HK-2 (cell line): ENCODE measurements at regions not wholly inside any gene's neighbourhood (a gene's known extent, or its start where the extent isn't known, plus 50 kb on each side); places are given as distances from the start of the nearest gene placed in this dataset.
A peak's percentile ranks its signal among the peaks of the same experiment; 100 is the strongest.

Experiments used
- DNase-seq: peaks from one replicate; pipeline ENCODE4 v3.0.0-alpha.2; 2018; ENCODE audit not compliant: unreplicated experiment

GRCh38 chr5:173529861-173530260 lies 86.6 kb downstream of the BOD1 start:
- no peak for DNase-seq

- DNase-seq = no peak
Observed at GRCh38 chr5:173527671-173528070, 88.8 kb downstream of the BOD1 start.

GRCh38 chr5:173524136-173524535 lies 92.3 kb downstream of the BOD1 start:
- DNase-seq = no peak

DNA sequence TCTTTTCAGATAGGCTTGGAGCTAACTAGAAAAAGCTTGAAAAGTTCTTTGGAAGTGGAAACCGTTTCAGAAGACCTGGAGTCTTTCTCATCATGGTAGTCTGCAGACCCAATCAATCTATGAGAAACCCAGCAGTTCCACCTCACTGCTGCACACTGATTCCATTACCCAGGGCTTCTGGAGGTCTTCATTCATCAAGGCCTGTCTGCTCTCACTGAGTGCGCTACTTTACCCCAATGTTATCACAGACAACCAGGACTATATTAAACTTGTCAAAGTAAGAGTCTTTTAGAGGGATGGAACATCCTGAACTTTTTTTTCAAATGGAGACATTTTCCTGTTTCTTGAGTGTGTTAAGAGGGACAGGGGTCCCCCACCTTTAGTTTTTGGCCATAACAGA lies 93.1 kb downstream of the BOD1 start:
- no peak for DNase-seq

- DNase-seq = no peak
Observed at GRCh38 chr5:173522518-173522917, 93.9 kb downstream of the BOD1 start.

DNA sequence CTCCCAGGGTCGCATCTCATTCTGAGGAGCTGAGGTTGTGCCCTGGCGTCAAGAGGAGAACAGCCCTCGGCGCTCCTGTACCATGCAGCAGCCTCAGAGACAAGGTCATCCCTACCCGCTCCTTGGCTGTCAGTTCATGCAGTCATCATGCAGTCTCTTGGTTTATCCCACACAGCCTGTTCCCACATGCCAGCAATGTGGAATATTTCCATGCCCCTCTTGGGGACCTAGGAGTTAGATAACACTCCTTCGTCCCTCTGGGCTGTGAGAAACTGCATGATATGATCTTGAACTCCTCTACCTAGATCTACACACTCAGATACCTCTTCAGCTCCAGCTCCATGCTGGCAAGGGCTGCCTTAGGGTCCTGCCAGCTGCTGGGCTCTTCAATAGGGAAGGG lies 97.6 kb downstream of the BOD1 start:
- no peak for DNase-seq

DNA sequence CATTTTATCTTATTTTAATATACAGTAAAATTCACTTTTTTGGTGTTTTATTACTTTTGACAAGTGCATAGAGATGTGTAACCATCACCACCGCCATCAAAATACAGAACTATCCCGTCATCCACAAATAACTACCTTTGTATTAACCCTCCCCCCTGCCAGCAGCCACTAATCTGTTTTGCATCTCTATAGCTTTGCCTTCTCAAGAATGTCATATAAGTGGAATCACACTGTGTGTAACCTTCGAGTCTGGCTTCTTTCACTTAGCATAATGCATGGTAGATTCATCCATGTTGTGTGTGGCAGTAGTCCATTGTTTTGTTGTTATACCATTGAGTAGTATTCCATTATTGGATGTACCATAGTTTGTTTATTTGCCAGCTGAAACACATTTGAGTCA lies 98.8 kb downstream of the BOD1 start:
- DNase-seq = no peak

- DNase-seq = no peak
Observed at GRCh38 chr5:173515526-173515925, 100.9 kb downstream of the BOD1 start.

DNA sequence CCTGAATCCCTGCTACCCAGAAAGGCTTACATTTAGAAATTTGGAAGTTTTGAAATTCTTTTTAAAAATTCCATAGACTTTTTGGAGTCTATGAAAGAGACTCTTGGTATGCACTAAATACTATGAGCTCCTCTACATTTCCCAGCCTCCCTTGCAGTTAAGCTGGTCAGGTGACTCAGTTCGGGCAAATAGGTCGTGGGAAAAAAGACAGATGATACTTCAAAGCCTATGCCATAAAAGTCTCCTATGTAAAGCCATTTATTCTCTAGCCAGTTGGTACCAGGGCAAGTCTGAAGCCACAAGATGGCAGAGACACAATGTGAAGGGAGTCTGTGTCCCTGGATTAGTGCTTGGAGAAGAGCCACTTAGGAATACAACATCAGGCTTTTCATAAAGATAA lies 101.8 kb downstream of the BOD1 start:
- no peak for DNase-seq

DNA sequence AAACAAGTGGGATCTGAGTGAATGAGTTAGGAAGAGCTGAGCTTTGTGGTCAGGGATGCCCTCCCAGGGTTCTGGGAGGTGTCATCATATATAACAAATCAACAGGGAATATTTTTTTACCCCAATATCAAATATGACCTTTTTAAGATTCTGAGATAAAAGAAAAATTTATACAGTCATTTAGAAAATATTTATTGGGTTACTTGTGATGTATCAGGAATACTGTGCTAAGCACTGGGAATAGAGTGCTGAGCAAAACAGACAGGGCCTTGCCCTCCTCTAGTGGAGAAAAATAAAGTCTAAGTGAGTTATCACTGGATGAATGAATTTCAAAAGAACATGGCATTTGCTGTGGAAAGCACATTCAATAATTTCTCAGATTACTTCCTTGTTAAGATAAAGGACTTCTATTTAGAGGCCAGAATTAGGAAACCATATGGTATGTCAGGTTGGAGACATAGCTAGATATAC lies 102.9 kb downstream of the BOD1 start:
- no peak for DNase-seq

GRCh38 chr5:173512637-173513435 lies 103.6 kb downstream of the BOD1 start:
- no peak for DNase-seq

DNA sequence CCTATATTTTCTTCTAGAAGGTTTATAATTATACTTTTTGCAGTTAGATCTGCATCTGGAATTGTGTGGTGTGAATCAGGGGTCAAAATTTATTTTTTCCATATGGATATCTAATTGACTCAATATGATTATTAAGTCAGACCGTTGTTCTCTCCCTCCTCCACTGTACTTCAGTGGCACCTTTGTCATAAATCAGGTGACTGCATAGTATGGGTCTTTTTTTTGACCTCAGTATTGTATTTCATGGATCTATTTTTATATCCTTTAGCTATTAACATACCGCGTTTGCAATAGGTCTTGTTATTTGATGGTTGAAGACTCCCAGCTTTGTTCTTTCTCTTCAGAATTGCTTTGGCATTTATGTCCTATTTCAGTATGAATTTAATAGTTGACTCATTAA lies 107.4 kb downstream of the BOD1 start:
- DNase-seq = no peak

DNA sequence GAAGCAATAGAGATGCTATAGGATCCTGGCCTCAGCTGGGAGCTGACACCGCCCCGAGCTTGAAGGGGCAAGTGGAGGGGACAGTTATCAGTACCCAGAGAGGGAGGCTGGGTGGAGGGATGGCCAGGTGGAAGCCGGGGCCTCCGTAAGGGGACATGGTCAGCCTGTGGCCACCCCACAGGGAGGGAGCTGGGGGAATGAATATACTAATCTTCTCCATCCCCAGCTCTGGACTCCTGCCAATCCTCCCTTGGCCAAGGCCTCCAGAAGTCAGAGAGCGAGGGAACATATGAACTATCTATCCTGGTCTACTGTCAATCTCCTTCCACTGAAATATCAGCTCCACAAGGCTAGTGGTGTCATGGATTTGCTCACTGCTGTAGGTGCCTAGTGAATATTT lies 109.3 kb downstream of the BOD1 start:
- no peak for DNase-seq

GRCh38 chr5:173505634-173506033 lies 110.8 kb downstream of the BOD1 start:
- no peak for DNase-seq

- DNase-seq = no peak
Observed at GRCh38 chr5:173501922-173502321, 114.5 kb downstream of the BOD1 start.

GRCh38 chr5:173501271-173501670 lies 115.2 kb downstream of the BOD1 start:
- DNase-seq = no peak

GRCh38 chr5:173500213-173500560 lies 116.3 kb downstream of the BOD1 start:
- DNase-seq = no peak

DNA sequence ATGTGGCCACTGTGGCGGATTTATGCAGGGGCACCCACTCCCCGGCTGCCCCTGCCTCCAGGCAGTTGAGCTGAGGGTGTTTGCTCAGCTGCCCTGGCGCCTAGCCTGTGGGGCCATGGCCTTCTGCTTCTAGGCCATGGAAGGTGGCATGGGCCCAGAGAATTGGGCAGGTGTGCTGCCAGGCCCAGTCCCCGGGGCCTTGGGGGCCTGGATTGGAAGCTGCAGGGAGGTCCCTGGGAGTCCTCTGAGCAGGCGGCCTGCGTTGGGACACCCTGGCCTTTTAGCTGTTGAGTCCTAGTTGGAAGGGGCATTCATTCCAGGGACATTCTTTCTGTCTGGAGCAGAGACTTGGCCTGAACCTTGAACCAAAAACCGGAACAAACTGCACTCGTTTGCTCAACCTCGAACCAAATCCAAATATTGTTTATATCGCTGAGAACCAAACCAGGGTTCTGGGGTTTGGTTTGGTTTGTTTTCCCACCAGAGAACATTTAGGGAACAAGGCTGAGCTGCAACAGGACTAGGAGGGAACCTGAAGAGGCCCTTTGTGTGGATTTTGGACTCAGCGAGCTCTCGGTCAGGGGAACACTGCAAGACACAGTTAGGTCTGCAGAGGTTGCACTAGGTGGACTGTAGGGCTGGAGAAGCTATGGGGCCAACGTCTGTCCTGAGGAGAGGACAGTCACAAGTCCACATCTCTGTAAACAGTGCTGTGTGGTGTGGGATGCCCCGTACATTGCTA lies 116.8 kb downstream of the BOD1 start:
- DNase-seq = no peak

GRCh38 chr5:173498739-173499470 lies 117.5 kb downstream of the BOD1 start:
- DNase-seq = peak; percentile 49

DNA sequence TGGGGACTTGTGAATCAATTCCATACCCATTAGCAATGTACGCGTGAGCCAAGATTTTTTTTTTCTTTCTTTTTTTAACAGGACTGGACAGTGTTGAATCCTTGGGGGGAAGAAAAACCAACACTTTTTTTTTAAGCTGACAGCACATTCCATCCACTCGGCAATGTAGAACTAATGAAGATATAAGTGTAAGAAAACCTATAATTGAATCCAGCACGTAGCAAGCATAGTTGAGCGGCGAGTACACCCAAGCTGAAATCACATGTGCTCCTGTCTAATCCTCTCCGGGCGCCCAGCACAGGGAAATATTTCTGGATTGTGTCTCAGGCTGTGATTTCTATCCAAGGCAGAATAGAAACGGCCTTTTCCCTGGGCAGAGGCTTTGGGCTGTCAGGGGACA lies 118.2 kb downstream of the BOD1 start:
- DNase-seq = peak; percentile 66

- no peak for DNase-seq
Observed at GRCh38 chr5:173497685-173498084, 118.8 kb downstream of the BOD1 start.

- DNase-seq = no peak
Observed at GRCh38 chr5:173496883-173497255, 119.6 kb downstream of the BOD1 start.
